SK-N-MC (cell line): ENCODE measurements at regions not wholly inside any gene's neighbourhood (a gene's known extent, or its start where the extent isn't known, plus 50 kb on each side); places are given as distances from the start of the nearest gene placed in this dataset.
A peak's percentile ranks its signal among the peaks of the same experiment; 100 is the strongest.

Experiments used
- DNase-seq: peaks from one replicate; pipeline ENCODE4 v3.0.0-alpha.2; 2011; ENCODE audit warnings: low read depth, low spot score
- H3K27ac ChIP-seq: fragments of 200-600 bp; sonication (generic); 2 replicates; pipeline ENCODE4 v1.5.1; 2016; ENCODE audit warnings: mixed run types
- H3K36me3 ChIP-seq: fragments of 200-600 bp; sonication (generic); 2 replicates; pipeline ENCODE4 v1.6.1; 2017; ENCODE audit warnings: antibody characterized with exemption, low read length, mixed read lengths; ENCODE audit not compliant: insufficient read depth
- H3K4me3 ChIP-seq: fragments of 200-600 bp; sonication (generic); 2 replicates; pipeline ENCODE4 v1.5.1; 2016
- H3K9ac ChIP-seq: fragments of 200-600 bp; sonication (generic); 2 replicates; pipeline ENCODE4 v1.8.0; 2017; ENCODE audit warnings: mixed run types, mixed read lengths; ENCODE audit not compliant: insufficient read length
- H3K9me3 ChIP-seq: fragments of 200-600 bp; sonication (generic); 2 replicates; pipeline ENCODE4 v1.6.1; 2017; ENCODE audit warnings: low read depth, mild to moderate bottlenecking, antibody characterized with exemption, low read length, moderate library complexity, mixed read lengths
- EZH2 ChIP-seq: fragments of 200-600 bp; sonication (generic); IDR thresholded peaks from one replicate; pipeline ENCODE4 v1.6.1; 2017; ENCODE audit warnings: antibody characterized with exemption
- FOXP2 ChIP-seq: optimal IDR thresholded peaks from 2 replicates; pipeline ENCODE3; 2011; ENCODE audit warnings: mild to moderate bottlenecking, moderate library complexity; ENCODE audit not compliant: insufficient read depth; ENCODE audit errors: extremely low read length, control extremely low read depth
- POLR2AphosphoS5 ChIP-seq: IDR thresholded peaks from 2 replicates; pipeline ENCODE4 v1.6.1; 2012; ENCODE audit warnings: mild to moderate bottlenecking, low read depth, low read length, borderline replicate concordance

DNA sequence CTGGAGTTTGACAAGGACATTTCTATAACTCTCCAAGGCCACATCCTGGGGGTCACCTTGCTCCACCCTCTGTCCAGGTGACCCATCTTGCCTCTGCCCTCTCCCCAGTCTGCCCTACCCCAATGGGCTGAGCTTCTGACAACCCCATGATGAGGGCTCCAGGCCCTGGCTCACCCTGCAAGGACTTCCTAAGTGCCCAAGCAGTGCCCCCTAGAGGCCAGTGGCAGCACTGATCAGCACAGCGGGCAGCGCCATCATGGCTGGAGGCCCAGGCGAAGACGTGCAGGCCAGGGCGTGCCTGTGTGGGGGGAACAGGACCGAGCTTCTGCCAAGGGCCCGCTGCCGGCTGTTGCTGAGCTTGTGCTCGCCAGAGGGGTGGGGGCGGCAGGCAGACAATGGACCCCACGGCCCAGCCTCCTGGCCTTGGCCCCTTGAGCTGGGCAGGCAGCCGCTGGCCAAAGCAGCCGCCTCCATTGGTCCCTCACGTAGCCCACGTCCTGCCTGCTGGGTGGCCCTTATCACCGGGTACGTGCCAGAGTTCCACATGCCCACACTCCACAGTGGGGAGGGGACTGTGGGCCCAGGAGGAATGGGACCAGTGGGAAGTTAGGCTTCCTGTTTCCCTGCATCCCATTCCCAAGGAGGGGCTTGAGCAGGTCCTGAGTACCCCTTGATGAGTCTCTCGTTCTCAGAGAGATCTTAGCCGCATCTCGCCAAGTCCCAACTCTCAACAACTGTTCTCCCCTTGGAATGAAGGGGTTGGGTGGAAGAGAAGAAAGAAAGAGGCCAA is 64.3 kb downstream of the MRPL14 start:
- no peak for DNase-seq
- Histone ChIP-seq H3K4me3 (no peak overlapping the region), H3K9me3 (no peaks in the 10 kb centered on the region), H3K36me3 (no peaks in the 10 kb centered on the region), H3K9ac (no peak overlapping the region), H3K27ac (no peak overlapping the region)
- TF ChIP-seq FOXP2 (no peak), POLR2AphosphoS5 (no peak), EZH2 (no peak)

DNA sequence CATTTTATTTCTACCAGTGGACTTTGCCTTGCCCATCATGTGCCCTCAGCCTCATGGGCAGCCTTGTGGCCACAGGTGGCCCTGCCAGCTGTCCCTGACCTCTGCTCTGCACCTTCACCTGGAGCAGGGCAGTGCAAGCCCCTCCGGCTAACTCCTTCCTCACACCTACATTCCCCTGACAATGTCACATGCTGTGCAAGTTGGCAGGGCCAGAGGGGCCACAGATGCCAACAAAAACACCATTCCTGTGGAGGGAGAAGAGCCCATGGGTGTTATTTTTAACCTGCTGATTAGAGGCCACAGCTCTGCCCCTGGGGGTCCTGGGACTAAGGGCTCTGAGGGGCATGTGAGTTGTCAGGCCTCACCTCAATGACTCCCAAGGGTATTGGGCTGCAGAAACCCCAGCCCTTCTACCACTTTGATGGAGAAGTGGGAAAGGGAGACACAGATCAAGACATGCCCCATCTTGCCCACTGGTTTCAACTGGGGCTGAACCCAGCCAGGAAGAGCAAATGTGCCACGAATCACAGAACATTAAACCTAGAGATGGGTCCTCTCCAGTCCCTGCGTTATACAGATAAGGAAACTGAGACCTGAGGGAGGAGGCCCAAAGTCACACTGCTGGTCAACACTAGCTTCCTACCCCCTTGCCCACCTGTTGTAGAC is 65.0 kb downstream of the MRPL14 start:
- H3K36me3 ChIP-seq, result no peaks in the 10 kb centered on the region
- H3K9me3 ChIP-seq, result no peaks in the 10 kb centered on the region
- no peak overlapping the region for H3K9ac ChIP-seq
- no peak for TF ChIP-seq EZH2
- no peak for TF ChIP-seq POLR2AphosphoS5
- no peak for TF ChIP-seq FOXP2
- no peak for DNase-seq
- no peak overlapping the region for H3K4me3 ChIP-seq
- H3K27ac ChIP-seq, result no peak overlapping the region

DNA sequence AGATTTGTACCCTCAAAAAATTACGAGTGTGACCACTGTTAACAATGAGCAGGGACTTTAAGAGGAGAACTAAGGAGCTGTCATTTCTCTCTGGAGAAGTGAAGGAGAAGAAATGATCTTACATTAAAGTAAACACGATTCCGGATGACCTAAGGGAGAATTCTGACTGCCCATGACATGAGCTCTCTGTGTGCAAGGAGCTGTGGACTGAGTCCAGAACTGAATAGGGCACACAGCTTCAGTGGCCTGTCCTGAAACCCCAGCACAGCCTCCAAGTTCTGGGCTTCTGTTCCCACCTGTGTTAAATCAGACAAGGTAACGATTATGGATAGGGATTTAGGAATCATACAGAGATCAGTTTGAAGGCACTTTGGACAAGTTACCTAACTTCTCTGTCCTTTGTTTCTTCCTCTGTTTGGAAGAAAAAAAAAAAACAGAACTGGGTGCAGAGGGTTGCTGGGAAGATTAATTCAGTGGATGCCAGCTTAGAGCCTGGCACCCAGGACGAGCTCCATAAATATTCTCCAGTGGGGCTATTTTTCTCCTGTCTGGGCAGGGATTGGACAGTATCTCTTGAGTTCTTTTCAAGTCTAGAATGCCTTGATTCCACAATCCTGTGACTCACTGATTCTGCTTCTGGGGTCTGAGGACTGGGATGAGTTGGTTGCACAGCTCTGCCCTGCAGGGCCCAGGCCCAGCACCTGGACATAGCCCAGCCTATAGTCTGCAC is 65.7 kb downstream of the MRPL14 start:
- TF ChIP-seq FOXP2 (no peak), EZH2 (no peak), POLR2AphosphoS5 (no peak)
- Histone ChIP-seq H3K9ac (no peak overlapping the region), H3K27ac (no peak overlapping the region), H3K4me3 (no peak overlapping the region), H3K36me3 (no peaks in the 10 kb centered on the region), H3K9me3 (no peaks in the 10 kb centered on the region)
- DNase-seq, result no peak

DNA sequence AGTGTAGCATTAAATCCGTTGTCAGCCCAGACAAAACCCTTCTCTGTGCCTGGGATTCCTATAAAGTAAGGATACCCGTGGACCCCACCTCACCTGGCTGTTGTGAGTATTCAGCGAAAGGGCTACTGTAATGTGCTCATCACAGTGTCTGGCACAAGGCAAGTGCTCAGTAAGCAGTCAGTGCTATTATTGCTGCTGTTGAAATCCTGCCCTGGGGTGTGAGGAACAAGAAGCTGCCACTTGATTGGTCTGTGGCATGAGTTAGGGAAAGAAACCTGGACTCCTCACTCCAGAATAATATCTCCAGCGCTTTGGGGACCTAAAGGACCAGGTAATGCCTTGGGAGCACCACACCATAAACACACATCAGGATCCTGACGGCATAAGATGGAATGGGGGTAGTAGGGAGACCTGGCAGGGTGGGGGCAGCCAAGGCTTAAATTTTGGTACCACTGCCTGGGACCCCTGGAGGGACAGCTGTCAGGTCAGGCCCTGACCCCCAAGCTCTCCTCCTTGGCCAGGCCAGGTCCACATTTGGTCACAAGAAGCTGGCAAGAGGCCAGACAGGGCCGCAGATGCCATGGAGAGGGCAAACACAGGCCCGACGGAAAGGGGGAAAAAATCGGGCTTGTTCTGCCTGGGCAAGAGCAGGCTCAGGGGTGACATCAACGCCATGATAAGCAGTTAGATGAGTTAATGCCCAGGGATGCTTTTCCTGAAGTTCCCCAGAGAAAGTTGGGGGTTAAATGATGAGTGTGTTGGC is 66.5 kb downstream of the MRPL14 start:
- no peak overlapping the region for H3K27ac ChIP-seq
- no peak for DNase-seq
- H3K36me3 ChIP-seq, result no peaks in the 10 kb centered on the region
- H3K4me3 ChIP-seq, result no peak overlapping the region
- no peak overlapping the region for H3K9ac ChIP-seq
- TF ChIP-seq FOXP2, result no peak
- no peaks in the 10 kb centered on the region for H3K9me3 ChIP-seq

DNA sequence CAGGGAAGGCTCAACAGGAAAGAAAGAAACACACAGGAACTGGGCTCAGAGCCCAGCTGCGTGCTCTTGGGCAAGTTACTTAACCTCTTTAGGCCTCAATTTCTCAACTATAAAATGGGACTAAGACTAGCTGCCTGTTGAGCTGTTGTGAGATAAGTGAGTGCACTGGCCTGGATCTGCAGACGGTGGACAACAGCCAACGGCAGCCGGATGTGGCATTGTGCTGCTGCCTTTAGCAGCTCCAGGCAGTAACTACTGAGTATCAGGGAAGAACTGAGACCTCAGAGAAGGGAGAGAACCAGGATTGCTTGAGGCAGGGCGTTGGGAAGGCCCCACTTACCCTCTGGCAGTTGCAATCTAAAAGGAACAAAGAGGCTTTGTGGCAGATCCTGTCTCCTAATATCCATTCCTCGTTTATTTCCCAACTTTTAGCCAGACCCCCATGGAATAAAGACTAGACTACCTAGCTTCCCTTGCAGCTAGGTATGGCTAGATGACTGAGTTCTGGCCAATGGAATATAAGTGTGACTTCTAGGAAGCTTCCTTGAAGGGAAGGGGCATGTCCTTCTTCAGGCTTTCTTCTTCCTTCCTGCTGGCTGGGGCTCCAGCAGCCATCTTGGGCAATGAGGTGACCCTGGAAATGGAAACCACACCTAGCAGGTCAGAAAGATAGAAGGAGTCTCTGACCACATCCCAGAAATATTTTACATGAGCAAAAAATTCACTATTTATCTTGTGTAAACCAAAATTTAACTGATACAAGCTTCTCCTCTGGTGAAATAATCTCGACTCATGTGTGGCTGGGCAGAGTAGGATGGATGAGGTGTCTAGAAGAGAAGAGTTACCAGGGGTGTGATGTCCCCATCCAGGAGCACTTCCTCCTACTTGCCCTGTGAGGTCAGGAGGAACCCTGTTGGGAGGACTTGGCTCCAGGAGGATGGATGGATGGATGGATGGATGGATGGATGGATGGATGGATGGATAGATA is 67.6 kb downstream of the MRPL14 start:
- Histone ChIP-seq H3K27ac (no peak overlapping the region), H3K9me3 (no peaks in the 10 kb centered on the region), H3K4me3 (no peak overlapping the region), H3K36me3 (no peaks in the 10 kb centered on the region), H3K9ac (no peak overlapping the region)
- DNase-seq, result no peak
- no peak for TF ChIP-seq EZH2
- TF ChIP-seq POLR2AphosphoS5, result no peak
- TF ChIP-seq FOXP2, result no peak

DNA sequence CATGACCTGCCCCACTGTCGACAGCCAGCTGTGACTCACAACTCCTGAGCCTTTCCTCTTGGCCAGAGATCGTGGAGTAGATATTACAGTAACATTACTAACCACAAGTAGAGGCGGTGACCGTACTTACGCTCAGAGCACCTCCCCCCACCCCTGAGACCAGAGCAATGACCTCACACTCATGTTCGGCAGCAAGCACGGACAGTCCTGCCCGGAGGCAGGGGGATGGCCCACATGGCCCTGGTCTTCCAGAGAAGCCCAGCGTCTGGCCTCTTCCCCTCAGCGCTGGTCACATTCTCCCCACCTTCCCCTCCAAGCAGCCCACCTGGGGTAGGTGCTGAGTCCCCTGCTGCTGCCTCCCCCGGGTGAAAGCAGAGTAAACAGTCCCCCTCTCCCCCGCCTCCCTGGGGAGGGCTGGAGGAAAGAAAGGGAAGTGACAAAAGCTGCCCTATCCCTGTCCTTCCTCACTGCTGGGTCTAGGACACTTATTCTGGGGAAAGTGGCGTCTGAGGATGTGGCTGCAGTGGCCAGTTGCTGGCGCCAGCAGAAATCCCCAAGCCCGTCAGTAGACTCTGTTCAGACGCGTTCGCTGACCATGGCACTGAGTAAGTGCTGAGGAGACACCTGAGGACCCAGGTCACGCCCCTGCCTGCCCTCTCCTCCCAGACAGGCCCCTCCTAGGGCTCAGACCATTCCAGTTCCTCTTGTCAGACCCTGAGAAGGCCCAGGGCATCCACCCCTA is 68.5 kb downstream of the MRPL14 start:
- Histone ChIP-seq H3K9ac (no peak overlapping the region), H3K27ac (no peak overlapping the region), H3K4me3 (no peak overlapping the region), H3K36me3 (no peaks in the 10 kb centered on the region), H3K9me3 (no peaks in the 10 kb centered on the region)
- TF ChIP-seq POLR2AphosphoS5 (no peak), FOXP2 (no peak), EZH2 (no peak)
- no peak for DNase-seq

DNA sequence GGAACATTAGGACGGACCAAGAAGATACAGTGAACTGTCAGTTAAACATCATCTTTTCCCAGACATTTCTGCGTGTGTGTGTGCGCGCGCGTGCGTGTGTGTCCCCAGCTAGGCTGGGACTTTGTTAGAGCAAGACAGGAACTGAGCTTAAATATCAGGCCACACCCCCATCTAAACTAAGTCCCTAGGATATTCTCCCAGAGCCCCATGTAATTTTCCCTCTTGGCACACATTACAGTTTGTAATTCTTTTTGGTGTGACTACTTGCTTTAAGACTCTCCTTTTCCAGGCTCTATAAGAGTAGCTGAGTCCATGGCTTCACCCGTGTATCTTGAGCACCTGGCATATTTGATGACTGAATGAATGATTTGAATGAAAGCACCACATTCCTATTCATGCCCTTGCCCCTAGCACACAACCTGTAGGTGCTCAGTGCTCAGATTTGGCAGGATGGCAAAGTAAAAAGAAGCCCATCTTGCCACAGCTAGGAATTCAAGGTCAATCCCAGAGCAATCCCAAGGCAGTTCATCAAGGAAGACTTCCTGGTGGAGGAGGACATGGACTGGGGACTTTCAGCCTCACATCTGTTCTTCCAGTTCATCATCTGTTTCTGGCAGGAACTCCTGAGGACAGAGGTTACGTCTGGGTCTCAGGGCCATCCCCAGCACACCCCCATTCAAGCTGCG is 69.2 kb downstream of the MRPL14 start:
- H3K9me3 ChIP-seq, result no peaks in the 10 kb centered on the region
- no peaks in the 10 kb centered on the region for H3K36me3 ChIP-seq
- TF ChIP-seq EZH2, result no peak
- no peak for TF ChIP-seq FOXP2
- TF ChIP-seq POLR2AphosphoS5, result no peak
- H3K27ac ChIP-seq, result peak overlapping the region; percentile 70; the same call in 1 of the 2 replicates
- H3K4me3 ChIP-seq, result no peak overlapping the region
- DNase-seq, result no peak
- H3K9ac ChIP-seq, result no peak overlapping the region
